ENCODE measurements at regions not wholly inside any gene's neighbourhood (a gene's known extent, or its start where the extent isn't known, plus 50 kb on each side); places are given as distances from the start of the nearest gene placed in this dataset.

DNA sequence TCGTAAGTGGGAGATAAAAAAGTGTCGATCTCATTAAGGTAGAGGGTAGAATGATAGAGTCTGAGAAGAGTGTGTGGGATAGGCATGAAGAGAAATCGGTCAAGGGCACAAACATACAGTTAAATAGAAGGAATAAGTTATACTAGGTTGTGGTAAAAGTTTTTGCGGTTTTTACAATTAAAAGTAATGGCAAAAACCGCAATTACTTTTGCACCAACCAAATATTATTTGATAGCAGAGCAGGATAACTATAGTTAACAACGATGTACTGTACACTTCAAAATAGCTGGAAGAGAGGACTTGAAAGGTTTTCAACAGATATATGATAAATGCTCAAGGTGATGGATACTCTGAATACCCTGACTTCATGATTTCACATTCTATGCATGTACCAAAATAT lies 135.8 kb upstream of the CDH12 start:
- TF ChIP-seq CTCF (conservative IDR thresholded peaks at IDR 0.05): no peak
- H3K27ac ChIP-seq: no peak overlapping the region

DNA sequence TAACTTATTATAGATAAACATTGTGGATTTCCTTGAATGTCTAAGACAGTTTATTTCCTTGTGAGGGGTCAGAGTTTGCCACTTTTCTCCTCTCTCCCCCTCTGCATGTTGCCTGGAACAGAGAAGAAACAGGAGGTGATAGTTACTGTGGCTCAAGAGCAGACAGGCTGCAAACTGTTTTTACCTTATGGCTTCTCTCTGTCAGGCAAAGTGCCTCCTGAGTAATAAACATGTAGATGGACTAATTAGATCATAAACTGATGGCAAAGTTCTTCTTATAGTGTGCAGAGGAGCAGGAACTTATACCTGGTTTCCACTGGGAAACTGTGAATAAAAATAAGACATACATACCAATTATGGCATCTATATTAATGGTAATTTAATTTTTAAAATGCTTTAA lies 133.1 kb upstream of the CDH12 start:
- H3K27ac ChIP-seq: no peak overlapping the region
- no peak for TF ChIP-seq CTCF (conservative IDR thresholded peaks at IDR 0.05)

GRCh38 chr5:22985446-22985845 lies 132.3 kb upstream of the CDH12 start:
- H3K27ac ChIP-seq: no peak overlapping the region
- TF ChIP-seq CTCF (conservative IDR thresholded peaks at IDR 0.05): no peak

DNA sequence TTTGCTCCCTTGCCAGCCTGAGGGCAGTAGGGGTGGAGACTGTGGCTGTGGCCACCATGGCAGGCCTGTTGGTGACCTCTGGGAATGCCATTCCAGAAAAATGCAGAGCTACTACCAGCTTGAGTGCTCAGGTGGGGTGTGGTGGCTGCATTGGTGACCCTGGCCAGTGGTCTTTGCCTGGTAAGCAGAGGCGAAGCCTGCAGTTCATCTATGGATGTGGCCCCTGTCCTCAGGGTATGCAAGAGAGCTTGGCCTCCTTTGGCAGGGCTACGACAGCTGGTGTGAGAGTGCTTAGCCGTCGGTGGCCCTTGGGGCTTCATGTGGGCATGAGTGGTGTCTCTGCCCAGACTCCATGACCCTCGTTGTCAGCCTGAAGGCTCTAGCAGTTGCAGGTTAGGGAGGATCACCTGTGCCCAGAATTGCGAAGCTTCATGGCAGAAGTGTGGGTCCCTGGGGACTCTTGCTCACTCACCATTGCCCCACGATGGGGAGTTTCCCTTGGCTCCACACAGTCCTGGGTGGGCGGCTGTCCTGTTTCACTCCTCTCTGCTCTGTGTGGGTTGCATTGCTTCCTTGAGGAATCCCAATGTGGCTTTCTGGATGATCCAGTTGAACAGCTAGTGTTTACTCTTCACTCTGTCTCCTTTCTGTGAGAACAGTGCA lies 117.9 kb upstream of the CDH12 start:
- H3K27ac ChIP-seq: no peak overlapping the region
- no peak for TF ChIP-seq CTCF (conservative IDR thresholded peaks at IDR 0.05)

DNA sequence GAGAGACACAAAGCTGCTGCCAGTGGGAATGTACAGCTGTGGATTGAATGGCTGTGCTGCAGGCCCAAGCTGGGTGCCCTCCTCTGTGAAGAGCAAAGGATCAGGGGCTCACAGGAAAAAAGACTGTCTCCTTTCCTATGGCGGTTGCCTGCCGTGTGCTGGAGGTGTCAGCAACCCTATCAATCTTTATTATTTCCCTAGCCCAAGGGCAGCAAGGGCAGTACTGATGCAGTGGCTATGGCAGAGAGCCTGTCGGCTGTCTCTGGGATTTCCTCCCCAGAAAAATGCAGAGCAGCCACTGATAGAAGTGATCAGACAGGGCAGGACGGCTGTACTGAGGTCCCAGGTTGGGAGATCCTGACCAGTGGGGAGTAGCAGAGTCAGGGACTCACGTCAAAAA lies 117.3 kb upstream of the CDH12 start:
- TF ChIP-seq CTCF (conservative IDR thresholded peaks at IDR 0.05): no peak

GRCh38 chr5:22968386-22968785 lies 115.2 kb upstream of the CDH12 start:
- no peak overlapping the region for H3K27ac ChIP-seq
- no peak for TF ChIP-seq CTCF (conservative IDR thresholded peaks at IDR 0.05)

More for the DNA sequence above, 117.3 kb upstream of the CDH12 start:
- no peak overlapping the region for H3K27ac ChIP-seq

- no peak for TF ChIP-seq CTCF (conservative IDR thresholded peaks at IDR 0.05)
- H3K27ac ChIP-seq: no peak overlapping the region
These were observed 112.8 kb upstream of the CDH12 start for GRCh38 chr5:22965960-22966359.
